Medulla oblongata (tissue), 1 donor: ENCODE measurements at regions not wholly inside any gene's neighbourhood (a gene's known extent, or its start where the extent isn't known, plus 50 kb on each side); places are given as distances from the start of the nearest gene placed in this dataset.
A peak's percentile ranks its signal among the peaks of the same experiment; 100 is the strongest.
"Not testable (repeated sequence)": the region's sequence is repeated elsewhere in the genome, so short reads cannot be mapped to it uniquely, and the experiment has no call there.

Source experiments
- DNase-seq: peaks from one replicate; pipeline ENCODE4 v3.0.0-alpha.2; 2015; ENCODE audit errors: extremely low spot score

DNA sequence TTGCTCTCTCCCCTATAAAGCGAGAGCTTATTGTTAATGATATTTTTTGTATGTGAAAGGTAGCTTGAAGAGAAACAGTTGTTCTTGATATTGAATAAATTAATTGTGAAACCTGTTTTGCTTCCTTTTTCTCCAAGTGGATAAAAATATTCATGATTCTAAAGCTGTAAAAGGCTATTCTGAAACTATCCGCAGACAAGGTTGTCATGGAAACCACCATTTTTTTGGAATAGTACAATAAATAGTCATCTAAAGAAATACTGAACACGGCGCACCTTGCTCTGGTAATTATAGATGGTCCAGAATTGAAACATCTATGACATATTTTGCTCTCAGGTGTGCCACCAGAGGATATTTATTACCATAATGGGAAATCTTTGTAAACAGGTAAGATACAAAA is 1103.0 kb upstream of the SLC39A10 start:
- DNase-seq = no peak

DNA sequence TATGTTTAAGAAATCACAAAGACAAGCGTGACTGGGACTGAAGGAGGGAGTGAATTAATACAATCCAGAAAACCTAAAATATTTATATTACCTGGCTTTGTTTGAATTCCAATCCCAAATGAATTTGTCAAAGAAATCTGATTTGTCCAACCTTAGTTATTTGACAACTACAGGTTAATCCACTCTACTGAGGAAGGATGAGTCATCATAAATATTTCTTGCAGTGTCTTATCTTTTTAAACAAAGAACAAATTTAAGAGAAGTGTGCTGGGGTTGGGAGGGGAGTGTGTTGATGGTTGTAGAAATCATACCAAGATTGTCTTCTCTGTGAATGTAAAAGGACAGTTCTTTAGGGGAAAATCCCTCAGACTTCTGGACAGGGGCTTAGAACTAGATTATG is 1106.3 kb upstream of the SLC39A10 start:
- DNase-seq = no peak

GRCh38 chr2:194549387-194549786 is 1107.6 kb upstream of the SLC39A10 start:
- no peak for DNase-seq

- DNase-seq = peak; percentile 19
Measured at GRCh38 chr2:194545978-194546377, 1111.0 kb upstream of the SLC39A10 start.

- no peak for DNase-seq
Measured at GRCh38 chr2:194539425-194539824, 1117.6 kb upstream of the SLC39A10 start.

DNA sequence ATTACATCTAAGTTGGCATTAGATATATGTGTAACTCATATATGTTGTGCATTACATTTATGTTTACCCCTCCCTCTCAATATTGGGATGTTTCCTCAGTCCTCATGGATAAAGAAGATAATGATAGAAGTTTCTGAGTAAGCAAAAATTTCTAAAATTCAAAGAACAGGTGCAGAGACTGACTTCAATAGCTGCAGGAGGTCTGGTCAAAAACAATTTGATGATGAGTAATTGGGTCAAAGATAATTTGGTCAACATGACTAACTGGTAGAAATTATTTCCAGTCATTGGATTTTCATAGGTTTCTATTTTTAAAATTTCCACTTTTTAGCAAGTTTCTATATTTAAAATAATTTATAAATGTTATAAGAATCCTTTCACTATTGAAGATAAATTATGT is 1130.9 kb upstream of the SLC39A10 start:
- DNase-seq = no peak

GRCh38 chr2:194514281-194514680 is 1142.7 kb upstream of the SLC39A10 start:
- DNase-seq = no peak

GRCh38 chr2:194511070-194511469 is 1146.0 kb upstream of the SLC39A10 start:
- not testable (repeated sequence) for DNase-seq

DNA sequence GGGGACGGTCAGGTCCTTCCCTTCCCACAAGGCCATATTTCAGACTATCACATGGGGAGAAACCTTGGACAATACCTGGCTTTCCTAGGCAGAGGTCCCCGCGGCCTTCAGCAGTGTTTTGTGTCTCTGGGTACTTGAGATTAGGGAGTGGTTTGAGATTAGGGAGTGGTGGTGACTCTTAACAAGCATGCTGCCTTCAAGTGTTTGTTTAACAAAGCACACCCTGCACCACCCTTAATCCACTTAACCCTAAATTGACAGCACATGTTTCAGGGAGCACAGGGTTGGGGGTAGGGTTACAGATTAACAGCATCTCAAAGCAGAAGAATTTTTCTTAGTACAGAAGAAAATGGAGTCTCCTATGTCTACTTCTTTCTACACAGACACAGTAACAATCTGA is 1152.2 kb upstream of the SLC39A10 start:
- DNase-seq = not testable (repeated sequence)

- DNase-seq = no peak
Measured at GRCh38 chr2:194495046-194495445, 1162.0 kb upstream of the SLC39A10 start.

DNA sequence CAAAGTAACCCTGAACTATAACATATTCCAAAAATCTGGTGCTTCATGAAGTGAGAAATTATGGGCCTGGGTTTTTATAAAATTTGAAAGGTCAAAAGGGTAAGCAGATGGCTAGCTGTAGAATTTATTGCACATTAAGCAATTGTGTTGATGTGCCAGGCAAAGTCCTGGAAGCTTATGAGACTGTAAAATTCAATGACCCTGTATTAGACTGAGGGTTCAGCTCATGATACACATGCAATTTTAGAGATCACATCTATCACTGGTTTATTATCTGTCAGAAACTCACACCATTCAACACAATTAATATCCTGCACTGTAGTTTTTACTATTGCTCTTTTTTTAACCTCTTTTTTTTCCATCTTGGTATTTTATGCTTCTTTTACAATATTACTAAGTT is 1162.6 kb upstream of the SLC39A10 start:
- no peak for DNase-seq

DNA sequence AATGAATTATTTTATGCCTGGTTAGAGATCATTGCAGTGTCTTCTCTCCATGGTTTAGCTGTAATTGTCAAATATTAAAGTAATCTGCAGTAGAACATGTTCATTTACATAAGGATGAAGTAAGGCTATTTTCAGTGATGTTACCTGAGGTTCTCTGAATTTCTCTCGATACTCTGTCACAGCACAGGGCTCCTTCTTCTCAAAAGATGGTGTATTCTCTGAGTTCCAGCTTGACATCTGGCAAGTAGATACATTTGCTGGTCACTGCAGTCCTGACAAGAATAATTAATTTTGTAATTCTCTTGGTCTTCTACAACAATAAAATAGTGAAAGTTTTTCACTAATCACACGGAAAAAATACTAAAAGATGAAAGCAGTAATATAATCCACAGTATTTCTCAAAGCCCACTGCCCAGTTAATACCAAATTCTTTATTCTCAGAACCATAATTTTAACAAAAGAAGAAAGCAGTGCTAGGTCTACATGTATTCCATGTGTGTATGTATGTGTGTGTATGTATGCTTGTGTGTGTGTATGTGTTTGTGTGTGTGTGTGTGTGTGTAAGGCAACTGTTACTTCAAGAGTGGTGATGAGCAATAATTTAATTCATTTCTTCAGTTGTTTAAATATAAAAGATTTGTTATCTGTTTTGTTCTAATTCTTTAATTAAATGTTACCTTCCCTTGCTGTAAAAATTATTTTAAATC is 1165.5 kb upstream of the SLC39A10 start:
- DNase-seq = no peak

GRCh38 chr2:194486326-194486725 is 1170.7 kb upstream of the SLC39A10 start:
- no peak for DNase-seq

GRCh38 chr2:194483041-194483440 is 1174.0 kb upstream of the SLC39A10 start:
- DNase-seq = no peak

DNA sequence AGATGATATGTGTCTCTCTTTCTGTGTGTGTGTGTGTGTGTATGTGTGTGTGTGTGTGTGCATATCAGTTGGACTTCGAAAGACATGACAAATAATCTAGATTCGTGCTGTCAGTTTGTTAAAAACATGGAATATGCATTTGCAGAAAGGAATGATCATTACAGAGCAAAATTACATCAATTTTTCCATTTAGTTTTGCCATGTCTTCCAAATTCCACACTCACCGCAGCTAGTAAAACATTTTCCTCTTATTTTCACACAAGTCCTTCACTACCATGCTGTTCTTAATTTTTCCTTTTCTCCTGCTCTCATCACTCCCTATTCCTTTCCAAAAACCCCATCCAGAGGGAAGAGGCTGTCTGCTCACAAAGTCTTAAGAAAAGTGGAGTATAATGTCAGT is 1191.4 kb upstream of the SLC39A10 start:
- DNase-seq = no peak

GRCh38 chr2:194464964-194465638 is 1191.9 kb upstream of the SLC39A10 start:
- DNase-seq = no peak

DNA sequence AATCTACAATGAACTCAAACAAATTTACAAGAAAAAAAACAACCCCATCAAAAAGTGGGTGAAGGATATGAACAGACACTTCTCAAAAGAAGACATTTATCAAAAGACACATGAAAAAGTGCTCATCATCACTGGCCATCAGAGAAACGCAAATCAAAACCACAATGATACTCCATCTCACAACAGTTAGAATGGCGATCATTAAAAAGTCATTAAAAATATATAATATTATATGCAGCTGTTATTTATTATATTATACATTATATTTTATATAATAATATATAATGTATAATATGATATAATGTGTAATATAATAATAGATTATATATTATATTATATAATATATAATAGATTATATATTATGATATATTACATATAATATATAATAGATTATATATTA is 1194.1 kb upstream of the SLC39A10 start:
- DNase-seq = not testable (repeated sequence)

GRCh38 chr2:194455358-194455757 is 1201.7 kb upstream of the SLC39A10 start:
- DNase-seq = no peak

- no peak for DNase-seq
Measured at GRCh38 chr2:194452504-194452903, 1204.5 kb upstream of the SLC39A10 start.

- DNase-seq = no peak
Measured at GRCh38 chr2:194445226-194445625, 1211.8 kb upstream of the SLC39A10 start.

DNA sequence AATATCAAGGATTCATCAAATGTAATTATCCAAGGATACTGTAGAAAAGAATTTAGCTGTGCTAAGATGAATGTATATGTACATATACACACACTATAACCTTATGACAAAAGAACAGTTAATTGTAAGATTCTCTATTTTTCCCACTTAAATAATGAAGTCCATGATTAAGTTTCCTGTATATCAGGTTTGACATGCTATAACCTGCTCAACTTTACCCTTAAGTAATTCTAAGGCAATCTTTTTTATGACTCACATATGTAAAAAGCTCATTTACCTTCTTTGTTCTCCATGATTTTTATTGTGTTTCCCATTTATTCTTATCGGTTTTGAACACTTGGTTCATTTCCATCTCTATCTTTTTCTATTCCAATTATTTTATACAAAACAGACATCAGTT is 1213.1 kb upstream of the SLC39A10 start:
- no peak for DNase-seq

DNA sequence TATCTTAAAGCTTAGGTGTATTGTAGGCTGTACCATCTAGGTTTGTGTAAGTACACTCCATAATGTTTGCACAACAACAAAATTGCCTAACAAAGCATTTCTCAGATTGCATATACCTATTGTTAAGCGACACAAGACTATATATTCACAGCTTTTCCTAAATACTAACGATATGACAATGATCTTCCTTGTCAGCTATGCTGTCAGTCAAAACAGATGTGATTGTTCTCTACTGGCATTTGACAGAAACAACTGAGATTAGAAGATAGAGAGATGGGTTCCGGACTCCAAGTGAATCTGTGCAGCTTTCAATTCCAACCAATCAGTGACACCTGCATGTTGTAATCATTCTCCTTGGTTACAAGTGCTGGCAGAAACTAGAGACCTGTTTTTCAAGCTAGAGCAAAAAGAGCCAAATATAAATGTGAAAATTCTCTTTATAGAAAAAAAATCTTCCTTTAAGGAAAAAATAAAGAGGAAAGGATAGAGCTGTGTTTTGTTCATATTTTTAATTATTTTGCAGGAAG is 1232.3 kb upstream of the SLC39A10 start:
- no peak for DNase-seq

GRCh38 chr2:194411221-194411620 is 1245.8 kb upstream of the SLC39A10 start:
- DNase-seq = no peak
